ENCODE measurements at regions not wholly inside any gene's neighbourhood (a gene's known extent, or its start where the extent isn't known, plus 50 kb on each side); places are given as distances from the start of the nearest gene placed in this dataset.

DNA sequence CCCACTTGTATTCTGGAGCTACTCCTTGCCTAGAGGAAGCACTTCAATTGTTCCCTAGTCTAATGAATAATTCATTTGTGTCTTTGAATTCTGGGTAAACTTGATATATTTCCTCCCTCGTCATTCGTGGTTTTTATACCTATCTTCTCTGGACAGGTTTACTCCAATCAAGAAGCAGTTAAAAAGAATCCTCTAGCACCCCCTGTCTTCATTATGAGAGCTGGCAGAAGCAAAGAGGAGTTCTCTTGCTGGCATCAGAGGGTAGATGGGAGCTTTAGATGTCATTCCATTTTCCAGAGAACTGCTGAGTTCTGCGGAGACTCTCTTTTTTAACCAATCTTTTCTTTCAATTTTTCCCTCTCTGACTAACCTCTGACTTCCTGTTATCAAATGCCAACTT is 627.7 kb downstream of the FGF9 start:
- H3K9me3 ChIP-seq (replicated peaks; ENCODE audit: control insufficient read depth, insufficient read depth, low read depth, low read length), result no peaks in the 10 kb centered on the region
- no peaks in the 10 kb centered on the region for H4K20me1 ChIP-seq (replicated peaks; ENCODE audit: control insufficient read depth, insufficient read depth, low read length)
- in situ Hi-C loops (cut with MboI), result no loop called here
- BruUV-seq (replicated peaks), result no TSS peak
- ATAC-seq (no peak), DNase-seq (ENCODE audit: extremely low read depth in 1 of 4, low spot score in 3 of 4) (no peak), FAIRE-seq (no peak)
- no peaks in the 10 kb centered on the region for H3K36me3 ChIP-seq (ENCODE audit: control insufficient read depth, insufficient read depth, low read length)
- TF ChIP-seq SIN3B (IDR thresholded peaks at IDR 0.05; ENCODE audit: low read depth) (no peak), RBM17 (IDR thresholded peaks at IDR 0.05; ENCODE audit: borderline replicate concordance, low read depth, low read length) (no peak), ZNF589 (CRISPR knock-in tag; IDR thresholded peaks at IDR 0.05; ENCODE audit: low read depth) (no peak), HNRNPK (IDR thresholded peaks at IDR 0.05; ENCODE audit: low read depth, low read length, poor library complexity, severe bottlenecking) (no peak), XRCC5 (IDR thresholded peaks at IDR 0.05; ENCODE audit: low read depth, low read length) (no peak), ZNF239 (CRISPR knock-in tag; IDR thresholded peaks at IDR 0.05) (no peak), RBM34 (IDR thresholded peaks at IDR 0.05; ENCODE audit: borderline replicate concordance, insufficient read depth, low read length) (no peak), MYC (IDR thresholded peaks at IDR 0.05; ENCODE audit: low read depth, low read length) (no peak), MYC (CRISPR knock-in tag; IDR thresholded peaks at IDR 0.05; ENCODE audit: borderline replicate concordance, low read depth) (no peak), EWSR1 (IDR thresholded peaks at IDR 0.05; ENCODE audit: borderline replicate concordance, low read depth, partially characterized antibody) (no peak), ZNF445 (CRISPR knock-in tag; IDR thresholded peaks at IDR 0.05; ENCODE audit: low read depth) (no peak)
- TF ChIP-seq, protein P1, sequence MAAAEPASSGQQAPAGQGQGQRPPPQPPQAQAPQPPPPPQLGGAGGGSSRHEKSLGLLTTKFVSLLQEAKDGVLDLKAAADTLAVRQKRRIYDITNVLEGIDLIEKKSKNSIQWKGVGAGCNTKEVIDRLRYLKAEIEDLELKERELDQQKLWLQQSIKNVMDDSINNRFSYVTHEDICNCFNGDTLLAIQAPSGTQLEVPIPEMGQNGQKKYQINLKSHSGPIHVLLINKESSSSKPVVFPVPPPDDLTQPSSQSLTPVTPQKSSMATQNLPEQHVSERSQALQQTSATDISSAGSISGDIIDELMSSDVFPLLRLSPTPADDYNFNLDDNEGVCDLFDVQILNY (CRISPR knock-in tag; IDR thresholded peaks at IDR 0.05), result no peak
- POLR2A ChIA-PET, result no interaction called here
- H3K9ac ChIP-seq (ENCODE audit: insufficient read depth in 1 of 2, low read depth in 2 of 2, low read length in 2 of 2), result no peak overlapping the region
- H3K4me1 ChIP-seq (replicated peaks in 1 of 2; ENCODE audit: control insufficient read depth in 2 of 2, insufficient read depth in 2 of 2, low read length in 2 of 2), result no peaks in the 10 kb centered on the region
- no peaks in the 10 kb centered on the region for H3K79me2 ChIP-seq (ENCODE audit: control insufficient read depth, insufficient read depth, low read length)
- CTCF ChIA-PET (ENCODE audit: low intra/inter-chr PET ratio), result no interaction called here
- H3K27ac ChIP-seq (ENCODE audit: extremely low read depth, low read depth, low read length), result no peak overlapping the region
- no peaks in the 10 kb centered on the region for H3K9me1 ChIP-seq (ENCODE audit: control insufficient read depth, insufficient read depth, low read length)
- no peaks in the 10 kb centered on the region for H3K27me3 ChIP-seq (ENCODE audit: control insufficient read depth in 2 of 2, insufficient read depth in 2 of 2, low read length in 2 of 2)
- WGBS (ENCODE audit: insufficient coverage, low coverage, missing lambda C conversion rate), result 0% methylated on average over 3 of the region's 3 CpGs
- no peak overlapping the region for H2AFZ ChIP-seq (ENCODE audit: low read depth, low read length)
- no peak overlapping the region for H3K4me3 ChIP-seq
- intact Hi-C loops (cut with micrococcal nuclease), result no loop called here
- no peak overlapping the region for H3K4me2 ChIP-seq (ENCODE audit: insufficient read depth, low read length)
